Sigmoid colon (tissue), 6 donors: ENCODE measurements at regions not wholly inside any gene's neighbourhood (a gene's known extent, or its start where the extent isn't known, plus 50 kb on each side); places are given as distances from the start of the nearest gene placed in this dataset.
A peak's percentile ranks its signal among the peaks of the same experiment; 100 is the strongest.

Experiments
- DNase-seq: peaks from one replicate; pipeline ENCODE4 v3.0.0-alpha.2; 2019
- H3K27ac ChIP-seq, 4 donors: fragments of 200-600 bp; sonication (generic); one replicate each; pipeline ENCODE4 v1.5.1; 2016 to 2019; ENCODE audit warnings: mild to moderate bottlenecking in 1 of 4
- H3K27me3 ChIP-seq, 3 donors: fragments of 200-600 bp; sonication (generic); one replicate each; pipeline ENCODE4 v1.5.1; 2019; ENCODE audit warnings: mild to moderate bottlenecking in 1 of 3
- H3K36me3 ChIP-seq, 4 donors: fragments of 200-600 bp; sonication (generic); one replicate each; pipeline ENCODE4 v1.5.1; 2016 to 2019
- H3K4me1 ChIP-seq, 4 donors: fragments of 200-600 bp; sonication (generic); one replicate each; pipeline ENCODE4 v1.5.1; 2017 to 2019
- H3K4me3 ChIP-seq, 4 donors: fragments of 200-600 bp; sonication (generic); one replicate each; pipeline ENCODE4 v1.5.1; 2017 to 2019; ENCODE audit warnings: mild to moderate bottlenecking in 2 of 4, moderate library complexity in 1 of 4
- H3K9me3 ChIP-seq, 4 donors: fragments of 200-600 bp in 3 of 4; sonication (generic) in 3 of 4; one replicate each; pipeline versions ENCODE4 v1.5.1 to v1.6.1; 2013 to 2019
- EP300 ChIP-seq, 4 donors: sonication (generic); formaldehyde crosslinking; IDR thresholded peaks; one replicate each; pipeline ENCODE4 v1.6.1; 2017; ENCODE audit warnings: antibody characterized with exemption in 4 of 4
- POLR2A ChIP-seq, 2 donors: fragments of 450-650 bp; IDR thresholded peaks; one replicate each; pipeline ENCODE4 v1.6.1; 2016; ENCODE audit warnings: antibody characterized with exemption in 2 of 2, mild to moderate bottlenecking in 2 of 2, moderate library complexity in 2 of 2
- POLR2AphosphoS5 ChIP-seq, 4 donors: sonication (generic); formaldehyde crosslinking; IDR thresholded peaks; one replicate each; pipeline ENCODE4 v1.6.1; 2017; ENCODE audit warnings: antibody characterized with exemption in 4 of 4
- WGBS, 2 donors: extraction: QIAGEN DNeasy Blood & Tissue Kit; methylation state at CpG; one replicate each; pipeline ENCODE4 v1.1.7; 2013; 5-methylcytosine and 5-hydroxymethylcytosine counted together
- intact Hi-C: fragments of 100-400 bp; cut with DNase I; formaldehyde crosslinking; loops from one replicate; pipeline ENCODE4 v1.15.1; 2023
- TF ChIP-seq, protein P1 (sequence below), 4 experiments: fragments of 450-650 bp in 3 of 4; fragments of 200-600 bp in 1 of 4; IDR thresholded peaks; one replicate each; pipeline ENCODE4 v1.5.1; 2016 to 2019; ENCODE audit warnings: antibody characterized with exemption in 4 of 4, mild to moderate bottlenecking in 3 of 4, moderate library complexity in 2 of 4
- donor health status: healthy with polysubstance abuse.
- donor health status: healthy.

DNA sequence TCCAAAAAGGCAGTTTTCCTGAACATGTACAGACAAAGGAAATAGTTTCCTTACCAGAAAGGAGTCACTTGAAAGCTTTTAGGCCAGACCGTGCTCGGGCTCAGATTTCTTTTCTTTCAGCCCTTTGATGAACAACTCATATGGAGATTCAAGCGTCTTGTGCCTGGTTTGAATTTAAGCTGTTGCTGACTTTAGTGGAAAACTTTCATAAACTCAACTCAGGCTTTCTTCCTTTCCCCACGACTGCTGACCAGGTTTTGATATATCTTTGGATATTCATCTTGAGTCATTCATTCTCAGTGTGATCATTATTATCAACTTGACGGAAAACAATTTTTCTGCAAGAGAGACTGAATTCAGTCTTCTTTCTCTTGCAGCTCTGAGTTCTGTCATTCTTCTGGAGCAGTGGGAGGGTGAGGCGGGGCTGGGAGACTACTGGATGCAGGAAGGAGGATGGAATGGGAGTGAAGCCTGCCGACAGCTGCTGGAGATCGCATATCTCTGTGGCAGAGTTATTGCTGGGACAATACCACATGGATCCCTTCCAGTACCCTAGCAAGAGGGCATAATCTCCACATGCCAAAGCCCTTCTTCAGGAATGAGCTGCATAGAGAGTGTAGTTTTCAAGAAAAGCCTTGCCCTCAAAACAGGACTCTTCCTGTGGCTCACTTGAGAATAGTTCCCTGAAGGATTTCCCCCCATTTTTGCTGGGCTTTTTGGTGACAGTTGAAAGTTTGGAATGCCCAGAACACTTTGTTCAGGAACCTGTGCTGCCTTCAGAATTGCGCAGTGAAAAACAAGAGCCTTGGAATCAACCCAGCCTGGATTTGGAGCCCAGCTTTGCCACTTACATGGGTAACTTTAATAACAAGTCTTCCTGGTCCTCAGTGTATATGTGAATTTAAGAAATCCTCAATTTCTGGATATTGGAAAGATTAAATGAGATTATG lies 364.4 kb downstream of the ZNF521 start:
- H3K4me3 ChIP-seq: no peak overlapping the region
- intact Hi-C loops: no loop called here
- H3K36me3 ChIP-seq: no peaks in the 10 kb centered on the region
- WGBS, 2 donors: 67 to 68% methylated on average over 9 of the region's 9 CpGs
- no peaks in the 10 kb centered on the region for H3K9me3 ChIP-seq
- H3K4me1 ChIP-seq: peaks cover 0 to 10% (median 4%) of the 10 kb centered on the region in 4 donors
- peak; percentile 71 for DNase-seq
- no peaks in the 10 kb centered on the region for H3K27me3 ChIP-seq
- TF ChIP-seq POLR2AphosphoS5 (IDR thresholded peaks at IDR 0.05) (no peak), EP300 (IDR thresholded peaks at IDR 0.05) (no peak), POLR2A (IDR thresholded peaks at IDR 0.05) (no peak)
- TF ChIP-seq, protein P1, sequence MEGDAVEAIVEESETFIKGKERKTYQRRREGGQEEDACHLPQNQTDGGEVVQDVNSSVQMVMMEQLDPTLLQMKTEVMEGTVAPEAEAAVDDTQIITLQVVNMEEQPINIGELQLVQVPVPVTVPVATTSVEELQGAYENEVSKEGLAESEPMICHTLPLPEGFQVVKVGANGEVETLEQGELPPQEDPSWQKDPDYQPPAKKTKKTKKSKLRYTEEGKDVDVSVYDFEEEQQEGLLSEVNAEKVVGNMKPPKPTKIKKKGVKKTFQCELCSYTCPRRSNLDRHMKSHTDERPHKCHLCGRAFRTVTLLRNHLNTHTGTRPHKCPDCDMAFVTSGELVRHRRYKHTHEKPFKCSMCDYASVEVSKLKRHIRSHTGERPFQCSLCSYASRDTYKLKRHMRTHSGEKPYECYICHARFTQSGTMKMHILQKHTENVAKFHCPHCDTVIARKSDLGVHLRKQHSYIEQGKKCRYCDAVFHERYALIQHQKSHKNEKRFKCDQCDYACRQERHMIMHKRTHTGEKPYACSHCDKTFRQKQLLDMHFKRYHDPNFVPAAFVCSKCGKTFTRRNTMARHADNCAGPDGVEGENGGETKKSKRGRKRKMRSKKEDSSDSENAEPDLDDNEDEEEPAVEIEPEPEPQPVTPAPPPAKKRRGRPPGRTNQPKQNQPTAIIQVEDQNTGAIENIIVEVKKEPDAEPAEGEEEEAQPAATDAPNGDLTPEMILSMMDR (IDR thresholded peaks at IDR 0.05): no peak
- H3K27ac ChIP-seq: peak overlapping the region in 1 of 4 donors; percentile 59

- Histone ChIP-seq H3K27me3 (no peaks in the 10 kb centered on the region), H3K4me1 (peaks cover 0 to 10% (median 4%) of the 10 kb centered on the region in 4 donors), H3K4me3 (no peak overlapping the region), H3K36me3 (no peaks in the 10 kb centered on the region), H3K27ac (peak overlapping the region in 1 of 4 donors; percentile 59), H3K9me3 (no peaks in the 10 kb centered on the region)
- WGBS, 2 donors: 78 to 84% methylated on average over 7 of the region's 7 CpGs
- no peak for TF ChIP-seq POLR2AphosphoS5 (IDR thresholded peaks at IDR 0.05)
- TF ChIP-seq, protein P1 (IDR thresholded peaks at IDR 0.05): no peak
- TF ChIP-seq POLR2A (IDR thresholded peaks at IDR 0.05): no peak
- no peak for TF ChIP-seq EP300 (IDR thresholded peaks at IDR 0.05)
- DNase-seq: peak; percentile 72
- intact Hi-C loops: no loop called here
These were observed 363.6 kb downstream of the ZNF521 start for GRCh38 chr18:24988253-24988840.

DNA sequence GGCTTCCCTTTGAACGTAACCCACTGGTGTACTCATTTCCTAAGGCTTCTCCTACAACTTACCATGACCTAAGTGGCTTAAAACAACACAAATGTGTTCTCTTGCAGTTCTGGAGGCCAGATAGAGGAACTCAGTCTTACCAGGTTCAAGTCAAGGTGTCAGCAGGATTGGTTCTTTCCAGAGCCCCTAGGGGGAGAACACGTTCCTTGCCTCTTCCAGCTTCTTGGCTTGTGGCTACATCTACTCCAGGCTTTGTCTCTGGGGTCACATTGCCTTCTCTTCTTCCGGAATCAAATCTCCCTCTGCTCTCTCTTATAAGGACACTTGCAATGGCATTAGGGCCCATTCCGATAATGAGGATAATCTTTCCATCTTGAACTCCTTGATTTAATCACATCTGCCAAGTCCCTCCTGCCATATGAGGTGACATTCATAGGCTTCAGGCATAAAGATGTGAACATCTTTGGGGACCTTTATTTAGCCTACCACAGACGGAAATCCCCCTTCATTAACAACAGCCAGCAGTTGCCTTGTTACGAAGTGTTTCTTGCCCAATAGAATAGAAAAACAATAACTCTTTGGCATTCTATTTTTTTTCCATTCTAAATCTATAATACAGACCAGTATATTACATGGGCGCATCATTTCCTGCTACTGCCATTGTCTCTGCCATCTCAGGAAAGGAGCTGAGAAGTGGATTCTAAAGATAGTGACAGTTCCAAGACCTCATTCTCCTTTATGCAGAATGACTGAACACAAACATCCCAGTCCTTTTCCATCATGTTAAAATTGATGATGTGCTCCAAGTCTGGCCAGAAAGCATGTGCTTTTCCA lies 362.0 kb downstream of the ZNF521 start:
- TF ChIP-seq POLR2A (IDR thresholded peaks at IDR 0.05): no peak
- Histone ChIP-seq H3K9me3 (no peaks in the 10 kb centered on the region), H3K4me1 (peaks cover 0 to 10% (median 4%) of the 10 kb centered on the region in 4 donors), H3K36me3 (no peaks in the 10 kb centered on the region), H3K27ac (no peak overlapping the region), H3K27me3 (no peaks in the 10 kb centered on the region), H3K4me3 (no peak overlapping the region)
- no peak for DNase-seq
- 89 to 92% methylated on average over 7 of the region's 7 CpGs for WGBS, 2 donors
- intact Hi-C loops: no loop called here

- intact Hi-C loops: no loop called here
These were observed 361.3 kb downstream of the ZNF521 start for GRCh38 chr18:24990671-24991134.

More at GRCh38 chr18:24990671-24991134, 361.3 kb downstream of the ZNF521 start:
- no peaks in the 10 kb centered on the region for H3K9me3 ChIP-seq
- no peak for TF ChIP-seq EP300 (IDR thresholded peaks at IDR 0.05)
- TF ChIP-seq, protein P1 (IDR thresholded peaks at IDR 0.05): no peak
- no peak for TF ChIP-seq POLR2A (IDR thresholded peaks at IDR 0.05)
- TF ChIP-seq POLR2AphosphoS5 (IDR thresholded peaks at IDR 0.05): no peak
- no peak overlapping the region for H3K4me3 ChIP-seq
- H3K27ac ChIP-seq: no peak overlapping the region
- 92 to 93% methylated on average over 5 of the region's 5 CpGs for WGBS, 2 donors
- H3K36me3 ChIP-seq: no peaks in the 10 kb centered on the region
- DNase-seq: no peak
- no peaks in the 10 kb centered on the region for H3K27me3 ChIP-seq
- peaks cover 0 to 10% (median 4%) of the 10 kb centered on the region in 4 donors for H3K4me1 ChIP-seq
